ENCODE measurements at regions not wholly inside any gene's neighbourhood (a gene's known extent, or its start where the extent isn't known, plus 50 kb on each side); places are given as distances from the start of the nearest gene placed in this dataset.

GRCh38 chr9:11320989-11321388 is 708.2 kb upstream of the PTPRD start:
- no peak for DNase-seq (ENCODE audit: low spot score in 2 of 2, unreplicated experiment in 2 of 2)
- Mint-ChIP-seq H3K4me1 (peaks cover 11% of the 10 kb centered on the region), H3K27ac (no peak overlapping the region), H3K27me3 (ENCODE audit: low read depth) (no peaks in the 10 kb centered on the region), H3K4me3 (no peak overlapping the region), H3K9me3 (no peaks in the 10 kb centered on the region), H3K36me3 (no peaks in the 10 kb centered on the region)
- TF ChIP-seq, protein P1, sequence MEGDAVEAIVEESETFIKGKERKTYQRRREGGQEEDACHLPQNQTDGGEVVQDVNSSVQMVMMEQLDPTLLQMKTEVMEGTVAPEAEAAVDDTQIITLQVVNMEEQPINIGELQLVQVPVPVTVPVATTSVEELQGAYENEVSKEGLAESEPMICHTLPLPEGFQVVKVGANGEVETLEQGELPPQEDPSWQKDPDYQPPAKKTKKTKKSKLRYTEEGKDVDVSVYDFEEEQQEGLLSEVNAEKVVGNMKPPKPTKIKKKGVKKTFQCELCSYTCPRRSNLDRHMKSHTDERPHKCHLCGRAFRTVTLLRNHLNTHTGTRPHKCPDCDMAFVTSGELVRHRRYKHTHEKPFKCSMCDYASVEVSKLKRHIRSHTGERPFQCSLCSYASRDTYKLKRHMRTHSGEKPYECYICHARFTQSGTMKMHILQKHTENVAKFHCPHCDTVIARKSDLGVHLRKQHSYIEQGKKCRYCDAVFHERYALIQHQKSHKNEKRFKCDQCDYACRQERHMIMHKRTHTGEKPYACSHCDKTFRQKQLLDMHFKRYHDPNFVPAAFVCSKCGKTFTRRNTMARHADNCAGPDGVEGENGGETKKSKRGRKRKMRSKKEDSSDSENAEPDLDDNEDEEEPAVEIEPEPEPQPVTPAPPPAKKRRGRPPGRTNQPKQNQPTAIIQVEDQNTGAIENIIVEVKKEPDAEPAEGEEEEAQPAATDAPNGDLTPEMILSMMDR (IDR thresholded peaks at IDR 0.05; ENCODE audit: unreplicated experiment), result no peak

DNA sequence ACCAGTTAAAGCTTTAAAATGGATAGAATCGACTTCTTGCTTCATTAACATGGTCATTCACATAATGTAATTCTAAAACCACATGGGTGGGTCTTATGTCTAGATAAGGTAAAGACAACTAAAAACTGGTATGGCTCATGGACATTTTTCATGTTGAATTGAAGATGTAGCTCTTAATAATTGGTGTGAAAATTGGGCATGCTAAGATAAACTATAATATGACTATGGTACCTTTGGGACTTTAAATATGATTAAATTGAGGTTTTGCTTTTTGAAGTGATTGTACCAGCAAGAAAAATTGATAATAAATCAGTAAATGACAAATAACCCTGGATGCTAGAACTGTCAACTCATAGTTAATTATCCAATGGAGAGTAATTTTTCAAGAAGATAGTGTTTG is 710.7 kb upstream of the PTPRD start:
- peaks cover 11% of the 10 kb centered on the region for H3K4me1 Mint-ChIP-seq
- no peaks in the 10 kb centered on the region for H3K36me3 Mint-ChIP-seq
- TF ChIP-seq, protein P1 (IDR thresholded peaks at IDR 0.05; ENCODE audit: unreplicated experiment), result no peak
- no peaks in the 10 kb centered on the region for H3K9me3 Mint-ChIP-seq
- DNase-seq (ENCODE audit: low spot score in 2 of 2, unreplicated experiment in 2 of 2), result no peak
- no peaks in the 10 kb centered on the region for H3K27me3 Mint-ChIP-seq (ENCODE audit: low read depth)
- H3K4me3 Mint-ChIP-seq, result no peak overlapping the region
- no peak overlapping the region for H3K27ac Mint-ChIP-seq

GRCh38 chr9:11326231-11326630 is 713.4 kb upstream of the PTPRD start:
- Mint-ChIP-seq H3K27me3 (ENCODE audit: low read depth) (no peaks in the 10 kb centered on the region), H3K9me3 (peaks cover 4% of the 10 kb centered on the region), H3K27ac (no peak overlapping the region), H3K36me3 (no peaks in the 10 kb centered on the region), H3K4me3 (no peak overlapping the region), H3K4me1 (no peaks in the 10 kb centered on the region)
- no peak for DNase-seq (ENCODE audit: low spot score in 2 of 2, unreplicated experiment in 2 of 2)
- TF ChIP-seq, protein P1 (IDR thresholded peaks at IDR 0.05; ENCODE audit: unreplicated experiment), result no peak

GRCh38 chr9:11328326-11328725 is 715.5 kb upstream of the PTPRD start:
- Mint-ChIP-seq H3K4me1 (no peaks in the 10 kb centered on the region), H3K27me3 (ENCODE audit: low read depth) (no peaks in the 10 kb centered on the region), H3K27ac (no peak overlapping the region), H3K9me3 (peaks cover 9% of the 10 kb centered on the region), H3K4me3 (no peak overlapping the region), H3K36me3 (no peaks in the 10 kb centered on the region)
- no peak for DNase-seq (ENCODE audit: low spot score in 2 of 2, unreplicated experiment in 2 of 2)
- TF ChIP-seq, protein P1 (IDR thresholded peaks at IDR 0.05; ENCODE audit: unreplicated experiment), result no peak

DNA sequence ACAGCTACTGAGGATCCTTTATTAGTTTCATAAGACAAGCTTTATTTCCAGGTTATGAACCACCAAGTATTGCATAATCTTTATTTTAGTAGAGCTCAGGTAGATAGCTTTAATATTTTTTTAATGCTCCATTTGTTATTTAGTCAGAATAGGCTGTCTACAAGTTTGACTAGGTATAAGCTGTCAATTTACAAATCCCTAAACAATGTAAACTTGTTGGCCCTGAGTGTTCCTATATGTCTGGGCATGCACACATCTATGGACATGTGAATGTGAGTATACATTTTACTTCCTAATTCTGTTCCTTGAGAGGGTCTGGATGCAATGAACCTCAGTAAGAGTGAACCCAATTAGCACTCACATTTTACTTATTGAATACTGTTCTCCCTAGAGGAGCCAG is 722.2 kb upstream of the PTPRD start:
- H3K27me3 Mint-ChIP-seq (ENCODE audit: low read depth), result no peaks in the 10 kb centered on the region
- H3K27ac Mint-ChIP-seq, result no peak overlapping the region
- H3K9me3 Mint-ChIP-seq, result peaks cover 9% of the 10 kb centered on the region
- no peak for DNase-seq (ENCODE audit: low spot score in 2 of 2, unreplicated experiment in 2 of 2)
- TF ChIP-seq, protein P1 (IDR thresholded peaks at IDR 0.05; ENCODE audit: unreplicated experiment), result no peak
- no peak overlapping the region for H3K4me3 Mint-ChIP-seq
- no peaks in the 10 kb centered on the region for H3K36me3 Mint-ChIP-seq
- no peaks in the 10 kb centered on the region for H3K4me1 Mint-ChIP-seq

DNA sequence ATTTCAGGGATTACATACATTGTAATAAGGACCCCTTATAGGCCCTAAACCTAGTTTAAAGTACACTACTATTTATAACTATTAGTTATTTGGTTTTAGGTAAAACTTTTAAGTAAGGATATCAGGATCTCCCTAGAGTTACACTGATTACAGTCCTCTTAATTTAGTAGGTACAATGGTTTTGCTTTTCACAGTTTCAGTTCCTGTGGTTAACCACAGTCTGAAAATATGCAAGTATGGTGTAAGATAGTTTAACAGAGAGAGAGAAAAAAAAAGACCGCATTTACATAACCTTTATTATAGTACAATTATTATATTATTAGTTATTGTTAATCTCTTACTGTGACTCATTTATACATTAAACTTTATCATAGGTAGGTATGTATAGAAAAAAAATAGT is 725.3 kb upstream of the PTPRD start:
- Mint-ChIP-seq H3K36me3 (no peaks in the 10 kb centered on the region), H3K27me3 (ENCODE audit: low read depth) (no peaks in the 10 kb centered on the region), H3K9me3 (no peaks in the 10 kb centered on the region), H3K4me3 (no peak overlapping the region), H3K4me1 (no peaks in the 10 kb centered on the region), H3K27ac (no peak overlapping the region)
- TF ChIP-seq, protein P1 (IDR thresholded peaks at IDR 0.05; ENCODE audit: unreplicated experiment), result no peak
- no peak for DNase-seq (ENCODE audit: low spot score in 2 of 2, unreplicated experiment in 2 of 2)
